ENCODE measurements at regions not wholly inside any gene's neighbourhood (a gene's known extent, or its start where the extent isn't known, plus 50 kb on each side); places are given as distances from the start of the nearest gene placed in this dataset.

GRCh38 chr17:34118564-34118963 is 136.5 kb upstream of the CCL2 start:
- H3K27me3 ChIP-seq (replicated peaks; ENCODE audit: control insufficient read depth, insufficient read depth, low read length), result peaks cover 2% of the 10 kb centered on the region
- no peak for TF ChIP-seq CTCF (IDR thresholded peaks at IDR 0.05; ENCODE audit: insufficient read depth in 1 of 2, low read depth in 1 of 2, low read length in 1 of 2, severe bottlenecking in 1 of 2, unreplicated experiment in 1 of 2)
- no TSS peak for BruUV-seq (replicated peaks)
- ChIA-PET POLR2A (no interaction called here), CTCF (no interaction called here)
- H3K27ac Mint-ChIP-seq (ENCODE audit: unreplicated experiment), result no peak overlapping the region
- no peaks in the 10 kb centered on the region for H3K36me3 Mint-ChIP-seq (ENCODE audit: insufficient read depth, unreplicated experiment)
- H3K27me3 Mint-ChIP-seq (ENCODE audit: insufficient read depth, unreplicated experiment), result peaks cover 20% of the 10 kb centered on the region
- no peaks in the 10 kb centered on the region for H3K9me3 Mint-ChIP-seq (ENCODE audit: unreplicated experiment)
- H3K4me1 Mint-ChIP-seq (ENCODE audit: low read depth, unreplicated experiment), result no peaks in the 10 kb centered on the region
- H3K4me1 ChIP-seq, result no peaks in the 10 kb centered on the region
- no peak for DNase-seq
- no peaks in the 10 kb centered on the region for H3K9me3 ChIP-seq
- no peaks in the 10 kb centered on the region for H3K36me3 ChIP-seq (ENCODE audit: control insufficient read depth, insufficient read depth, low read length)
- no peak overlapping the region for H3K4me3 Mint-ChIP-seq (ENCODE audit: unreplicated experiment)
- intact Hi-C loops (cut with micrococcal nuclease; ENCODE audit: unreplicated experiment), result no loop called here
- no peak overlapping the region for H3K4me3 ChIP-seq (ENCODE audit: low read depth, low read length)

GRCh38 chr17:34121311-34121710 is 133.8 kb upstream of the CCL2 start:
- H3K4me3 Mint-ChIP-seq (ENCODE audit: unreplicated experiment), result no peak overlapping the region
- H3K27me3 ChIP-seq (replicated peaks; ENCODE audit: control insufficient read depth, insufficient read depth, low read length), result no peaks in the 10 kb centered on the region
- no peaks in the 10 kb centered on the region for H3K9me3 ChIP-seq
- POLR2A ChIA-PET, result no interaction called here
- H3K36me3 ChIP-seq (ENCODE audit: control insufficient read depth, insufficient read depth, low read length), result no peaks in the 10 kb centered on the region
- intact Hi-C loops (cut with micrococcal nuclease; ENCODE audit: unreplicated experiment), result no loop called here
- CTCF ChIA-PET, result no interaction called here
- no peak for TF ChIP-seq CTCF (IDR thresholded peaks at IDR 0.05; ENCODE audit: insufficient read depth in 1 of 2, low read depth in 1 of 2, low read length in 1 of 2, severe bottlenecking in 1 of 2, unreplicated experiment in 1 of 2)
- no peaks in the 10 kb centered on the region for H3K9me3 Mint-ChIP-seq (ENCODE audit: unreplicated experiment)
- H3K27me3 Mint-ChIP-seq (ENCODE audit: insufficient read depth, unreplicated experiment), result peaks cover 15% of the 10 kb centered on the region
- no peaks in the 10 kb centered on the region for H3K36me3 Mint-ChIP-seq (ENCODE audit: insufficient read depth, unreplicated experiment)
- H3K27ac Mint-ChIP-seq (ENCODE audit: unreplicated experiment), result no peak overlapping the region
- H3K4me1 Mint-ChIP-seq (ENCODE audit: low read depth, unreplicated experiment), result no peaks in the 10 kb centered on the region
- H3K4me1 ChIP-seq, result no peaks in the 10 kb centered on the region
- no TSS peak for BruUV-seq (replicated peaks)
- no peak overlapping the region for H3K4me3 ChIP-seq (ENCODE audit: low read depth, low read length)
- no peak for DNase-seq

GRCh38 chr17:34122515-34122914 is 132.6 kb upstream of the CCL2 start:
- H3K9me3 Mint-ChIP-seq (ENCODE audit: unreplicated experiment), result no peaks in the 10 kb centered on the region
- Histone ChIP-seq H3K4me3 (ENCODE audit: low read depth, low read length) (no peak overlapping the region), H3K36me3 (ENCODE audit: control insufficient read depth, insufficient read depth, low read length) (no peaks in the 10 kb centered on the region), H3K9me3 (no peaks in the 10 kb centered on the region), H3K4me1 (no peaks in the 10 kb centered on the region), H3K27me3 (replicated peaks; ENCODE audit: control insufficient read depth, insufficient read depth, low read length) (no peaks in the 10 kb centered on the region)
- no peaks in the 10 kb centered on the region for H3K36me3 Mint-ChIP-seq (ENCODE audit: insufficient read depth, unreplicated experiment)
- H3K27ac Mint-ChIP-seq (ENCODE audit: unreplicated experiment), result no peak overlapping the region
- no TSS peak for BruUV-seq (replicated peaks)
- intact Hi-C loops (cut with micrococcal nuclease; ENCODE audit: unreplicated experiment), result no loop called here
- no peak for TF ChIP-seq CTCF (IDR thresholded peaks at IDR 0.05; ENCODE audit: insufficient read depth in 1 of 2, low read depth in 1 of 2, low read length in 1 of 2, severe bottlenecking in 1 of 2, unreplicated experiment in 1 of 2)
- CTCF ChIA-PET, result no interaction called here
- peaks cover 14% of the 10 kb centered on the region for H3K27me3 Mint-ChIP-seq (ENCODE audit: insufficient read depth, unreplicated experiment)
- H3K4me3 Mint-ChIP-seq (ENCODE audit: unreplicated experiment), result no peak overlapping the region
- POLR2A ChIA-PET, result no interaction called here
- no peak for DNase-seq
- no peaks in the 10 kb centered on the region for H3K4me1 Mint-ChIP-seq (ENCODE audit: low read depth, unreplicated experiment)
